ENCODE measurements at regions not wholly inside any gene's neighbourhood (a gene's known extent, or its start where the extent isn't known, plus 50 kb on each side); places are given as distances from the start of the nearest gene placed in this dataset.
"Not testable (repeated sequence)": the region's sequence is repeated elsewhere in the genome, so short reads cannot be mapped to it uniquely, and the experiment has no call there.

- H3K9me3 Mint-ChIP-seq = no peaks in the 10 kb centered on the region
- H3K4me3 Mint-ChIP-seq = no peak overlapping the region
- H3K27me3 Mint-ChIP-seq = peaks cover 11% of the 10 kb centered on the region
- no peak overlapping the region for H3K27ac Mint-ChIP-seq
- no peak for DNase-seq
- H3K36me3 Mint-ChIP-seq = no peaks in the 10 kb centered on the region
- peaks cover 5% of the 10 kb centered on the region for H3K4me1 Mint-ChIP-seq
Observed at GRCh38 chr15:21268436-21268940, 171.8 kb downstream of the POTEB3 start.

DNA sequence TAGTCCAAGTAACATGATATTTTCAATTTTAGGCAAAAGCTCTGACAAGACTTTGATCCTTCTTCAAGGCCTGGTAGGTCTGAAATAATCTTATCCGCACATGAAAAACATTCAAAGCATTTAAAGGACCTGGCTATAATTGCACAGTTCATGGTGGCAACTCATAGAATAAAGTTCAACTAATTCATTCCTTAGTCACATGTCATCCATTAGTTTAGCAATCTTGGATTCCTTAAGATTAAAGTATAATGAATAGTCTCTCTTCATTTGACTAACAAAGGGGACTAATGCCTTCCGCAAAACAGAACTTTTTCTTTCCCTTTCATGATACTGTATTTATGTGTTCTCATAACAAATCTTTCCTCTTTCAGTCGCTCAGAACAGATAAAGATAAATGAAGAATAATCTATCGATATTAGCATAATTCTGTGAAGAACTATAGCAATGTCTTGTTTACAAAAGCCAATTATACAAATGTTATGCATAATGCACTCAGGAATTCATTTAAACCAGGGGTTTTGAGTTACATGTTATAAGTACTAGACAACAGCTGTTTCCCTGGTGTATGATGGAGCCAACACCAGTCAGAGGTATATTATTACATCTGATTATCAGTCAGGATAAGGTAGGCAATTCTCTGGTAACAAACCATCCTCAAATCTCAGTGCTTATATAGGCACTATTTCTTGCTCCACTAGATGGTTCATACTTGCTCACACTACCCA is 172.5 kb downstream of the POTEB3 start:
- peaks cover 5% of the 10 kb centered on the region for H3K4me1 Mint-ChIP-seq
- no peak overlapping the region for H3K4me3 Mint-ChIP-seq
- peaks cover 11% of the 10 kb centered on the region for H3K27me3 Mint-ChIP-seq
- no peak overlapping the region for H3K27ac Mint-ChIP-seq
- DNase-seq = no peak
- no peaks in the 10 kb centered on the region for H3K9me3 Mint-ChIP-seq
- H3K36me3 Mint-ChIP-seq = no peaks in the 10 kb centered on the region

DNA sequence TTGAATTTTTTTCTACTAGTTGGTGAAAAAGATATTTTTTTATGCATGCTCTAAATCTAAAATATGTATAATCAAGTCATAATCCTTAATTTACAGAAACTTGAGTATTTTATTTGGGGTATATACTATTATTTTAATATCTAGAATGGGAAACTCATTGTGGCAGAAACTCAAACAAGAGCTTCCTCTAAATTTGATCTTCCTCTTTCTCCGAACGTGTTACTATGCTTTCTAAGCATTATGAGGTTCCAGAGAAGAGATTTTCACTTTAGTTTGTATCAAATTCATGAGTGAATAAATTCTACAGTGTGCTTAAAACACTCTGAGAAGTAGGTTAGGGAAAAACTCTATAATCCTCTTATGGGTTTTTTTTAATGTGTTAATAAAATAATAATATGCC is 173.1 kb downstream of the POTEB3 start:
- DNase-seq = no peak
- Mint-ChIP-seq H3K4me1 (peaks cover 2% of the 10 kb centered on the region), H3K36me3 (no peaks in the 10 kb centered on the region), H3K4me3 (no peak overlapping the region), H3K27me3 (peaks cover 15% of the 10 kb centered on the region), H3K27ac (no peak overlapping the region), H3K9me3 (no peaks in the 10 kb centered on the region)

DNA sequence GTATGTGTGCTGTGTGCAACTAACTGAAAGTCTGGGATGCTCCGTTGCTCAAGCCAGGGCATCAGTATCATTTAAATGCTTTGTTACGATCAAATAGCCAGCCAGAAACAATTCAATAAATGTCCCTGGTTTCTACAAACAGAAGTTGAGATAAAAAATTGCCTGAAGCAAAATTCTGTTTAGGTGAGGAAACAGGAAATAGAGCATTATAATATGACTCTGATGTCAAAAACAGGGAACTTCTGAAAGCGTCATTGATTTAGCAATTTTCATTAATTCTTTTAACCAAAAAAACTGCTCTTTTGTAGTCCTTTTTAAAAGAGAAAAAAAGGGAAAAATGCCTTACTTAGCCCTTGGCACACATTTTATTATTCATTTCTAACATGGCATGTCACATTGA is 174.7 kb downstream of the POTEB3 start:
- not testable (repeated sequence) for H3K4me3 Mint-ChIP-seq, H3K9me3 Mint-ChIP-seq, H3K27ac Mint-ChIP-seq, H3K36me3 Mint-ChIP-seq, DNase-seq, H3K4me1 Mint-ChIP-seq
- H3K27me3 Mint-ChIP-seq = peaks cover 13% of the 10 kb centered on the region

DNA sequence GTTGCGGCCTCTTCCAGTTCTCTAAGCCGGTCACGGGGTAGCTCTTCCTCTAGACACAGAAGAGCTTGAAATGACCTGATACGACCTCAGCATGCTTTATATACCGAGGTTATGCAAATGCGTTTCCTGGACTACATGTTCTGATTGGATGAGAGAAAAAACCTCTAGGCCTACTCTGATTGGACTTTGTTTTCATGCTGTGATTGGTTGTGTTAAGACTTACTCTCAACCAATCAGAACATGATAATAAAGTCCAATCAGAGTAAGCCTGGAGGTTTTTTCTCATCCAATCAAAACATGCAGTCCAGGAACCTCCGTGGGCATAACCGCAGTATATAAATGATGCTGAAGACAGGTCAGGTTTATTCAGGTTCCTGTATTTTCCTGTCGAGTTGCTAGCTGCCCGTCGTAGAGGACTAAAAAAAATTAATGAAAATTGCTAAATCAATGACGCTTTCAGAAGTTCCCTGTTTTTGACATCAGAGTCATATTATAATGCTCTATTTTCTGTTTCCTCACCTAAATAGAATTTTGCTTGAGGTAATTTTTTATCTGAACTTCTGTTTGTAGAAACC is 177.4 kb downstream of the POTEB3 start:
- Mint-ChIP-seq H3K27ac (no peak overlapping the region), H3K4me3 (no peak overlapping the region), H3K27me3 (peaks cover 8% of the 10 kb centered on the region), H3K36me3 (no peaks in the 10 kb centered on the region), H3K4me1 (no peaks in the 10 kb centered on the region), H3K9me3 (no peaks in the 10 kb centered on the region)
- no peak for DNase-seq

GRCh38 chr15:21261965-21262850 is 178.1 kb downstream of the POTEB3 start:
- no peak overlapping the region for H3K27ac Mint-ChIP-seq
- H3K36me3 Mint-ChIP-seq = no peaks in the 10 kb centered on the region
- H3K27me3 Mint-ChIP-seq = peaks cover 8% of the 10 kb centered on the region
- no peak overlapping the region for H3K4me3 Mint-ChIP-seq
- no peak for DNase-seq
- no peaks in the 10 kb centered on the region for H3K4me1 Mint-ChIP-seq
- H3K9me3 Mint-ChIP-seq = no peaks in the 10 kb centered on the region

GRCh38 chr15:21261396-21261964 is 178.8 kb downstream of the POTEB3 start:
- Mint-ChIP-seq H3K27me3 (peaks cover 8% of the 10 kb centered on the region), H3K27ac (no peak overlapping the region), H3K36me3 (no peaks in the 10 kb centered on the region), H3K4me3 (no peak overlapping the region), H3K9me3 (no peaks in the 10 kb centered on the region), H3K4me1 (no peaks in the 10 kb centered on the region)
- no peak for DNase-seq

DNA sequence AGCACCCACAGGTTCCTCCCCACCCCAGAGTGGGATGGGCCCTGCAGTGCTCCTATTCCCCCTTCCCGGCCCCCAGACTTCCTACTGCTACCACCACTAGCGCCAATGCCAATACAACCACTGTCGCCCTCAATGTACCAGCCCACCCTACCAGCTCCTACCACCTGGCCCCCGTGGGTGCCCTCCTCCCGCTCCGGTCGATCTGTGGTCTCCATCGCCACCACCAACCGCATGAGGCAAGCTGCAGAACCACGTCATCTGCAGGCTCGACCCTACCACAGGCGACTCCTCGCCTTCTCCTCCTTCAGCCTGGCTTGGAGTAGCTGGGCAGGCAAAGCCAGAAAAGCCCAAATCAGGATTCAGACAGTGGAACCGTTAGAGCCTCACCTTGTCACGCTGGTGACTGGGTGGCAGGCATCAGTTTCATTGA is 179.3 kb downstream of the POTEB3 start:
- Mint-ChIP-seq H3K9me3 (no peaks in the 10 kb centered on the region), H3K27ac (no peak overlapping the region), H3K36me3 (no peaks in the 10 kb centered on the region), H3K4me1 (no peaks in the 10 kb centered on the region), H3K4me3 (no peak overlapping the region), H3K27me3 (peaks cover 8% of the 10 kb centered on the region)
- DNase-seq = no peak

- H3K4me3 Mint-ChIP-seq, H3K4me1 Mint-ChIP-seq, H3K36me3 Mint-ChIP-seq, H3K27ac Mint-ChIP-seq, H3K27me3 Mint-ChIP-seq, DNase-seq, H3K9me3 Mint-ChIP-seq: not testable (repeated sequence)
Observed at GRCh38 chr15:21258635-21259034, 181.7 kb downstream of the POTEB3 start.

DNA sequence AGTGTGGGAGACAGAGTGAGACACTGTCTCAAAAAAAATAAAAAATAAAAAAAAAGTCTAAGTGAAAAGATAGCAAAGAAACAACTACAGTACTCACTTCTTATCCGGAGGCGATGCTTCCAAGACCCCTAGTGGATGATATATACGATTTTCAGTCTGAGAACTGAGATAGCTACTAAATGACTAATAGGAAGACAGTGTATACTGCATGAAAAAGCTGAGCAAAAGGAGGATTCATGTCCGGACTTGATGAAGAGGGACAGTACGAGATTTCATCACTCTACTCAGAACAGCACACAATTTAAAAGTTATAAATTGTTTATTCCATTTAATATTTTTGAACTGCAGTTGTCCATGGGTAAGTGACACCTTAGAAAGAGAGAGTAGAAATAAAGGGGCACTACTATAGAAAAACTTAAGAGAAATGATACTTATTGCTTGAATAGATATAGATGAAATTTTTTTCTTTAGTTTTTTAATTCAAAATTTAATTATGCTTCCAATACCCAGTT is 190.7 kb downstream of the POTEB3 start:
- not testable (repeated sequence) for H3K4me3 Mint-ChIP-seq, H3K9me3 Mint-ChIP-seq, H3K4me1 Mint-ChIP-seq, DNase-seq, H3K36me3 Mint-ChIP-seq, H3K27ac Mint-ChIP-seq, H3K27me3 Mint-ChIP-seq

Data from activated naive CD8-positive, alpha-beta T cell treated with anti-CD3 and anti-CD28 coated beads for 36 hours (primary cell).